SK-N-SH (cell line): ENCODE measurements at regions not wholly inside any gene's neighbourhood (a gene's known extent, or its start where the extent isn't known, plus 50 kb on each side); places are given as distances from the start of the nearest gene placed in this dataset.

ENCODE experiments used
- CTCF ChIA-PET: fragments of 300-600, 350-600 bp; formaldehyde crosslinking; extraction: SDS; loops from one replicate; lab custom pipeline; 2021; lab: Yijun Ruan, JAX
- POLR2A ChIA-PET: fragments of 350-600 bp; sonication (Branson Sonifier 250); formaldehyde crosslinking; extraction: SDS; loops from one replicate; lab custom pipeline; 2020; ENCODE audit warnings: antibody characterized with exemption, inconsistent platforms; lab: Yijun Ruan, JAX
- DNase-seq: peaks from one replicate; pipeline ENCODE4 v3.0.0; 2012
- H2AFZ ChIP-seq: fragments of 200-600 bp; sonication (generic); 2 replicates; pipeline ENCODE4 v1.8.1; 2016; ENCODE audit warnings: antibody characterized with exemption, mild to moderate bottlenecking, low read depth
- H3F3A ChIP-seq: fragments of 200-600 bp; sonication (generic); replicated peaks from 2 replicates; pipeline ENCODE3; 2016; ENCODE audit warnings: antibody characterized with exemption, mild to moderate bottlenecking; ENCODE audit not compliant: insufficient read depth
- H3K27ac ChIP-seq, 2 experiments: fragments of 200-500 bp in 1 of 2; fragments of 200-600 bp in 1 of 2; sonication (Bioruptor generic) in 1 of 2; sonication (generic), shearing (Covaris generic) in 1 of 2; 2 replicates each; pipeline versions ENCODE4 v1.5.1 to v1.6.1; 2014 to 2016; ENCODE audit warnings: low read depth in 2 of 2, inconsistent platforms in 1 of 2, low read length in 1 of 2, mild to moderate bottlenecking in 1 of 2, mixed read lengths in 1 of 2
- H3K27me3 ChIP-seq: fragments of 200-600 bp; sonication (generic), shearing (Covaris generic); 2 replicates; pipeline ENCODE4 v1.6.1; 2016; ENCODE audit warnings: mixed run types; ENCODE audit not compliant: insufficient read depth
- H3K36me3 ChIP-seq, 2 experiments: fragments of 200-500 bp in 1 of 2; fragments of 200-600 bp in 1 of 2; sonication (Bioruptor generic) in 1 of 2; sonication (generic) in 1 of 2; replicated peaks in 1 of 2; 2 replicates each; pipeline versions ENCODE3 to v1.5.1; 2014 to 2016; ENCODE audit warnings: low read length in 1 of 2, mild to moderate bottlenecking in 1 of 2; ENCODE audit not compliant: insufficient read depth in 2 of 2, control insufficient read depth in 1 of 2
- H3K4me1 ChIP-seq, 2 experiments: fragments of 200-500 bp in 1 of 2; fragments of 200-600 bp in 1 of 2; sonication (Bioruptor generic) in 1 of 2; sonication (generic), shearing (Covaris generic) in 1 of 2; 2 replicates each; pipeline versions ENCODE4 v1.5.1 to v1.6.1; 2014 to 2016; ENCODE audit warnings: low read depth in 1 of 2, low read length in 1 of 2, mixed run types in 1 of 2; ENCODE audit not compliant: insufficient read depth in 2 of 2, control insufficient read depth in 1 of 2
- H3K4me2 ChIP-seq: fragments of 200-600 bp; sonication (generic), shearing (Covaris generic); 2 replicates; pipeline ENCODE4 v1.6.1; 2017; ENCODE audit warnings: mixed run types
- H3K4me3 ChIP-seq, 2 experiments: fragments of 200-500 bp in 1 of 2; fragments of 200-600 bp in 1 of 2; sonication (Bioruptor generic) in 1 of 2; sonication (generic), shearing (Covaris generic) in 1 of 2; 2 replicates each; pipeline versions ENCODE4 v1.5.1 to v1.8.1; 2014 to 2016; ENCODE audit warnings: low read depth in 2 of 2, inconsistent platforms in 1 of 2, low read length in 1 of 2, mild to moderate bottlenecking in 1 of 2, mixed read lengths in 1 of 2, moderate library complexity in 1 of 2
- H3K79me2 ChIP-seq: fragments of 200-600 bp; sonication (generic); 2 replicates; pipeline ENCODE4 v1.8.1; 2017; ENCODE audit warnings: mild to moderate bottlenecking; ENCODE audit not compliant: insufficient read depth
- H3K9ac ChIP-seq: fragments of 200-600 bp; sonication (generic); 2 replicates; pipeline ENCODE4 v1.6.1; 2017; ENCODE audit warnings: mixed run types
- H3K9me2 ChIP-seq: fragments of 200-600 bp; sonication (generic); 2 replicates; pipeline ENCODE4 v1.6.1; 2017; ENCODE audit warnings: mixed run types
- H3K9me3 ChIP-seq: fragments of 200-600 bp; sonication (generic); 2 replicates; pipeline ENCODE4 v1.6.1; 2017; ENCODE audit warnings: mixed run types, mild to moderate bottlenecking, moderate library complexity
- H4K20me1 ChIP-seq: fragments of 200-600 bp; sonication (generic); 2 replicates; pipeline ENCODE4 v1.6.1; 2017; ENCODE audit warnings: mild to moderate bottlenecking, mixed run types; ENCODE audit not compliant: insufficient read depth
- CHD2 ChIP-seq: fragments of 150-350 bp; IDR thresholded peaks from 2 replicates; pipeline ENCODE4 v1.6.1; 2018; ENCODE audit warnings: low read length; ENCODE audit not compliant: partially characterized antibody
- ELF1 ChIP-seq: IDR thresholded peaks from 2 replicates; pipeline ENCODE4 v1.4.0; 2012
- EP300 ChIP-seq, 2 experiments: IDR thresholded peaks; 2 replicates each; pipeline versions ENCODE4 v1.4.0 to v1.6.1; 2012; ENCODE audit warnings: borderline replicate concordance in 1 of 2, low read depth in 1 of 2, low read length in 1 of 2
- EZH2phosphoT487 ChIP-seq: fragments of 200-600 bp; sonication (generic); IDR thresholded peaks from 2 replicates; pipeline ENCODE4 v1.6.1; 2017; ENCODE audit warnings: low read depth, mixed run types, mild to moderate bottlenecking, antibody characterized with exemption, moderate library complexity, borderline replicate concordance
- MEF2A ChIP-seq: IDR thresholded peaks from 2 replicates; pipeline ENCODE4 v1.4.0; 2012; ENCODE audit warnings: low read depth, borderline replicate concordance
- NRF1 ChIP-seq: IDR thresholded peaks from 2 replicates; pipeline ENCODE4 v1.6.1; 2012; ENCODE audit warnings: low read depth, mild to moderate bottlenecking, low read length
- POLR2AphosphoS5 ChIP-seq: IDR thresholded peaks from 2 replicates; pipeline ENCODE4 v1.6.1; 2012; ENCODE audit warnings: low read depth, low read length
- RAD21 ChIP-seq: IDR thresholded peaks from 2 replicates; pipeline ENCODE4 v1.6.1; 2012; ENCODE audit warnings: mild to moderate bottlenecking, low read length
- RFX5 ChIP-seq: IDR thresholded peaks from 2 replicates; pipeline ENCODE4 v1.6.1; 2012; ENCODE audit warnings: mild to moderate bottlenecking, improper control_type of control experiment, low read length
- RXRA ChIP-seq: IDR thresholded peaks from 2 replicates; pipeline ENCODE4 v1.4.0; 2012; ENCODE audit warnings: low read depth, mild to moderate bottlenecking, borderline replicate concordance
- SIN3A ChIP-seq: IDR thresholded peaks from 2 replicates; pipeline ENCODE4 v1.6.1; 2012; ENCODE audit warnings: low read depth, mild to moderate bottlenecking, low read length, moderate library complexity, borderline replicate concordance
- SMC3 ChIP-seq: IDR thresholded peaks from 2 replicates; pipeline ENCODE4 v1.6.1; 2012; ENCODE audit warnings: low read depth, low read length, improper control_type of control experiment
- TAF1 ChIP-seq: IDR thresholded peaks from 2 replicates; pipeline ENCODE4 v1.6.1; 2012; ENCODE audit warnings: low read depth, mild to moderate bottlenecking, low read length, moderate library complexity, borderline replicate concordance
- TCF12 ChIP-seq: IDR thresholded peaks from 2 replicates; pipeline ENCODE4 v1.4.0; 2012
- WGBS: methylation state at CpG from one replicate; pipeline ENCODE4 v1.1.6; 2017; ENCODE audit warnings: low lambda C conversion rate; 5-methylcytosine and 5-hydroxymethylcytosine counted together
- TF ChIP-seq, protein P1 (sequence below): fragments of 150-350 bp; IDR thresholded peaks from 2 replicates; pipeline ENCODE4 v1.6.1; 2016; ENCODE audit warnings: mild to moderate bottlenecking, low read depth, low read length
- TF ChIP-seq, protein P2 (sequence below): IDR thresholded peaks from 2 replicates; pipeline ENCODE4; 2012
- TF ChIP-seq, protein P3 (sequence below): IDR thresholded peaks from 2 replicates; pipeline ENCODE4 v1.4.0; 2012; ENCODE audit warnings: low read depth, borderline replicate concordance
- TF ChIP-seq, protein P4 (sequence below): fragments of 200-600 bp; sonication (generic); IDR thresholded peaks from 2 replicates; pipeline ENCODE4 v1.6.1; 2017; ENCODE audit warnings: antibody characterized with exemption, mild to moderate bottlenecking, moderate library complexity

DNA sequence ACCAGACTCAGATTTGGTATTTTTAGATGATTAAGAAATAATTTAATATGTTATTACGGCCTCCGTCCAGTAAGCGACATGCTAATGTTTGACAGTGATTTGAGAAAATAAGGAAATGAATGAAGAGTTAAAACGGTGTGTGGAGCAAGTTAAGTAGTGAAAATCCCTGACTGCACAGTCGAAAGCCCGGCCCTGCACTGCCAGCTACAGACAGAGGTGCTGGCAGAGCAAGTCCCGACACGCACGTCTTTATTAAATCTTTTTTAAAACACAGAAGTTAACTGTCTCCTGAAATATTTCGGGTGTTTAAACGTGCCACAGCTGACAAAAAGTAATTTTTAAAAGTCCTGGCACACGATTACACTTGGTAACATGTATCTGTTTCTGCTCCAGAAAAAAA is 293.4 kb upstream of the RNF32 start (continued):
- TF ChIP-seq, protein P1, sequence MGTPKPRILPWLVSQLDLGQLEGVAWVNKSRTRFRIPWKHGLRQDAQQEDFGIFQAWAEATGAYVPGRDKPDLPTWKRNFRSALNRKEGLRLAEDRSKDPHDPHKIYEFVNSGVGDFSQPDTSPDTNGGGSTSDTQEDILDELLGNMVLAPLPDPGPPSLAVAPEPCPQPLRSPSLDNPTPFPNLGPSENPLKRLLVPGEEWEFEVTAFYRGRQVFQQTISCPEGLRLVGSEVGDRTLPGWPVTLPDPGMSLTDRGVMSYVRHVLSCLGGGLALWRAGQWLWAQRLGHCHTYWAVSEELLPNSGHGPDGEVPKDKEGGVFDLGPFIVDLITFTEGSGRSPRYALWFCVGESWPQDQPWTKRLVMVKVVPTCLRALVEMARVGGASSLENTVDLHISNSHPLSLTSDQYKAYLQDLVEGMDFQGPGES, result no peak
- TF ChIP-seq RFX5 (no peak), SIN3A (no peak)
- TF ChIP-seq, all 33 proteins: peak for 0

DNA sequence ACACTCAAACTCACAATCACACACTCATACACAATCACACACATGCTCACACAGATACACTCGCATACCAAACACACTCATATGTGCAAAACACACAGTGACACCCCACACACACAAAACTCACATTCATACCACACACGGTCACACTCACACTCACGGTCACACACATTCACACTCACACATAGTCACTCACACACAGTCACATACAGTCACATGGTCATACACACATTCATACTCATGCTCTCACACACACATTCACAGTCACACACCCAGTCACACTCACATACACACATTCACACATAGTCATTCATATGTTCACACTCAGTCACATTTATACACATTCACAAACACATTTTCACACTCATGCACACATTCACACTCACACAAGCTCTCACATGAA is 296.0 kb upstream of the RNF32 start:
- Histone ChIP-seq H3K79me2 (no peaks in the 10 kb centered on the region), H3F3A (no peaks in the 10 kb centered on the region), H3K36me3 (no peaks in the 10 kb centered on the region), H3K27ac (no peak overlapping the region), H3K4me2 (no peak overlapping the region), H3K4me3 (no peak overlapping the region), H3K9me2 (no peaks in the 10 kb centered on the region), H4K20me1 (no peaks in the 10 kb centered on the region), H3K4me1 (peaks cover 0 to 4% of the 10 kb centered on the region in 2 experiments; a peak in 1 of 4 replicates), H3K9ac (no peak overlapping the region), H3K9me3 (no peaks in the 10 kb centered on the region), H3K27me3 (peaks cover 53% of the 10 kb centered on the region; the same call in 1 of the 2 replicates), H2AFZ (no peak overlapping the region)
- CTCF ChIA-PET, result no interaction called here
- POLR2A ChIA-PET, result no interaction called here
- TF ChIP-seq RFX5 (no peak), TCF12 (no peak), EP300 (IDR thresholded peaks at IDR 0.05; ENCODE audit: borderline replicate concordance in 1 of 2, low read depth in 1 of 2, low read length in 1 of 2) (no peak), ELF1 (no peak), RXRA (no peak), CHD2 (no peak), MEF2A (no peak)
- TF ChIP-seq, protein P2, sequence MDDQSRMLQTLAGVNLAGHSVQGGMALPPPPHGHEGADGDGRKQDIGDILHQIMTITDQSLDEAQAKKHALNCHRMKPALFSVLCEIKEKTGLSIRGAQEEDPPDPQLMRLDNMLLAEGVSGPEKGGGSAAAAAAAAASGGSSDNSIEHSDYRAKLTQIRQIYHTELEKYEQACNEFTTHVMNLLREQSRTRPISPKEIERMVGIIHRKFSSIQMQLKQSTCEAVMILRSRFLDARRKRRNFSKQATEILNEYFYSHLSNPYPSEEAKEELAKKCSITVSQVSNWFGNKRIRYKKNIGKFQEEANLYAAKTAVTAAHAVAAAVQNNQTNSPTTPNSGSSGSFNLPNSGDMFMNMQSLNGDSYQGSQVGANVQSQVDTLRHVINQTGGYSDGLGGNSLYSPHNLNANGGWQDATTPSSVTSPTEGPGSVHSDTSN, result no peak
- 19% methylated on average over 3 of the region's 3 CpGs for WGBS
- no peak for DNase-seq

DNA sequence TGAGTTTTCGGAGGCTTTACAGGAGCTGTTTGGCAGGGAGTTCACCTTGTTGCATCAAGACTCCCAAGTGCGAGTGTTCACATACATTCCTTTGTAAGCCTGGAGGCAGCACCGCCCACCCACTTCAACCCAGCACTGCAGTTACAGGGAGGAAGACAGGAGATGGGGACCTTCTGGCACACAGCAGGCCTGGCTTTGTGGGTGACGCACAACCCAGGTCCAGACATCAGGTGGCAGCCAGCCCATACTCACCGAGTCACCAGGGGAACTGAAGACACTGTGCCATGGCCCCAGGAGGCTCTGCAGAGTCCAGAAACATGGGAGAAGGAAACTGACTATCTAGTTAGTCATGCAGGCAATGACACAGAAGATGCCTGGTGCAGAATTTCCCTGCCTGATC is 305.9 kb upstream of the RNF32 start:
- Histone ChIP-seq H2AFZ (no peak overlapping the region), H3K27ac (no peak overlapping the region), H3K4me2 (no peak overlapping the region), H3K9ac (no peak overlapping the region), H3F3A (no peaks in the 10 kb centered on the region), H3K9me2 (no peaks in the 10 kb centered on the region), H4K20me1 (no peaks in the 10 kb centered on the region), H3K4me3 (no peak overlapping the region), H3K27me3 (peaks cover 10% of the 10 kb centered on the region), H3K4me1 (no peaks in the 10 kb centered on the region), H3K79me2 (no peaks in the 10 kb centered on the region), H3K9me3 (no peaks in the 10 kb centered on the region), H3K36me3 (no peaks in the 10 kb centered on the region)
- 0% methylated on average over 3 of the region's 5 CpGs for WGBS
- POLR2A ChIA-PET, result no interaction called here
- CTCF ChIA-PET, result no interaction called here
- DNase-seq, result no peak
- no peak for TF ChIP-seq SMC3
- no peak for TF ChIP-seq EZH2phosphoT487
- TF ChIP-seq, protein P1, result no peak
- TF ChIP-seq NRF1, result no peak
- TF ChIP-seq, protein P2, result no peak
- TF ChIP-seq TAF1, result no peak
- TF ChIP-seq CHD2, result no peak
- TF ChIP-seq RAD21, result no peak
- TF ChIP-seq, protein P3, sequence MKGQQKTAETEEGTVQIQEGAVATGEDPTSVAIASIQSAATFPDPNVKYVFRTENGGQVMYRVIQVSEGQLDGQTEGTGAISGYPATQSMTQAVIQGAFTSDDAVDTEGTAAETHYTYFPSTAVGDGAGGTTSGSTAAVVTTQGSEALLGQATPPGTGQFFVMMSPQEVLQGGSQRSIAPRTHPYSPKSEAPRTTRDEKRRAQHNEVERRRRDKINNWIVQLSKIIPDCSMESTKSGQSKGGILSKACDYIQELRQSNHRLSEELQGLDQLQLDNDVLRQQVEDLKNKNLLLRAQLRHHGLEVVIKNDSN, result no peak
- no peak for TF ChIP-seq EP300 (IDR thresholded peaks at IDR 0.05; ENCODE audit: borderline replicate concordance in 1 of 2, low read depth in 1 of 2, low read length in 1 of 2)
- TF ChIP-seq, protein P4, sequence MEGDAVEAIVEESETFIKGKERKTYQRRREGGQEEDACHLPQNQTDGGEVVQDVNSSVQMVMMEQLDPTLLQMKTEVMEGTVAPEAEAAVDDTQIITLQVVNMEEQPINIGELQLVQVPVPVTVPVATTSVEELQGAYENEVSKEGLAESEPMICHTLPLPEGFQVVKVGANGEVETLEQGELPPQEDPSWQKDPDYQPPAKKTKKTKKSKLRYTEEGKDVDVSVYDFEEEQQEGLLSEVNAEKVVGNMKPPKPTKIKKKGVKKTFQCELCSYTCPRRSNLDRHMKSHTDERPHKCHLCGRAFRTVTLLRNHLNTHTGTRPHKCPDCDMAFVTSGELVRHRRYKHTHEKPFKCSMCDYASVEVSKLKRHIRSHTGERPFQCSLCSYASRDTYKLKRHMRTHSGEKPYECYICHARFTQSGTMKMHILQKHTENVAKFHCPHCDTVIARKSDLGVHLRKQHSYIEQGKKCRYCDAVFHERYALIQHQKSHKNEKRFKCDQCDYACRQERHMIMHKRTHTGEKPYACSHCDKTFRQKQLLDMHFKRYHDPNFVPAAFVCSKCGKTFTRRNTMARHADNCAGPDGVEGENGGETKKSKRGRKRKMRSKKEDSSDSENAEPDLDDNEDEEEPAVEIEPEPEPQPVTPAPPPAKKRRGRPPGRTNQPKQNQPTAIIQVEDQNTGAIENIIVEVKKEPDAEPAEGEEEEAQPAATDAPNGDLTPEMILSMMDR, result no peak
- TF ChIP-seq POLR2AphosphoS5, result no peak
